HFFc6 (cell line): ENCODE measurements at regions not wholly inside any gene's neighbourhood (a gene's known extent, or its start where the extent isn't known, plus 50 kb on each side); places are given as distances from the start of the nearest gene placed in this dataset.
A peak's percentile ranks its signal among the peaks of the same experiment; 100 is the strongest.
"Not testable (repeated sequence)": the region's sequence is repeated elsewhere in the genome, so short reads cannot be mapped to it uniquely, and the experiment has no call there.

Experiments used
- DNase-seq: peaks from one replicate; pipeline ENCODE4 v3.0.0-alpha.2; 2018
- H3K27ac Mint-ChIP-seq: 2 replicates; pipeline ENCODE4 v1.8.0; 2020; ENCODE audit warnings: mild to moderate bottlenecking, mixed read lengths
- H3K27me3 Mint-ChIP-seq: 2 replicates; pipeline ENCODE4 v1.8.0; 2021; ENCODE audit warnings: mild to moderate bottlenecking, moderate library complexity, mixed read lengths; ENCODE audit not compliant: insufficient read depth
- H3K36me3 Mint-ChIP-seq: 2 replicates; pipeline ENCODE4 v1.8.0; 2021; ENCODE audit warnings: low read depth, mixed read lengths
- H3K4me1 Mint-ChIP-seq: 2 replicates; pipeline ENCODE4 v1.8.0; 2020; ENCODE audit warnings: low read depth, mixed read lengths
- H3K4me3 Mint-ChIP-seq: 2 replicates; pipeline ENCODE4 v1.8.0; 2020; ENCODE audit warnings: mild to moderate bottlenecking, moderate library complexity, mixed read lengths
- H3K9me3 Mint-ChIP-seq: 2 replicates; pipeline ENCODE4 v1.8.0; 2020; ENCODE audit warnings: mild to moderate bottlenecking, mixed read lengths
- TF ChIP-seq, protein P1 (sequence below): fragments of 200-600 bp; sonication (generic); IDR thresholded peaks from 2 replicates; pipeline ENCODE4 v1.5.0; 2021; ENCODE audit warnings: antibody characterized with exemption, mild to moderate bottlenecking

GRCh38 chr14:89551955-89552354, 134.9 kb upstream of the FOXN3 start:
- TF ChIP-seq, protein P1, sequence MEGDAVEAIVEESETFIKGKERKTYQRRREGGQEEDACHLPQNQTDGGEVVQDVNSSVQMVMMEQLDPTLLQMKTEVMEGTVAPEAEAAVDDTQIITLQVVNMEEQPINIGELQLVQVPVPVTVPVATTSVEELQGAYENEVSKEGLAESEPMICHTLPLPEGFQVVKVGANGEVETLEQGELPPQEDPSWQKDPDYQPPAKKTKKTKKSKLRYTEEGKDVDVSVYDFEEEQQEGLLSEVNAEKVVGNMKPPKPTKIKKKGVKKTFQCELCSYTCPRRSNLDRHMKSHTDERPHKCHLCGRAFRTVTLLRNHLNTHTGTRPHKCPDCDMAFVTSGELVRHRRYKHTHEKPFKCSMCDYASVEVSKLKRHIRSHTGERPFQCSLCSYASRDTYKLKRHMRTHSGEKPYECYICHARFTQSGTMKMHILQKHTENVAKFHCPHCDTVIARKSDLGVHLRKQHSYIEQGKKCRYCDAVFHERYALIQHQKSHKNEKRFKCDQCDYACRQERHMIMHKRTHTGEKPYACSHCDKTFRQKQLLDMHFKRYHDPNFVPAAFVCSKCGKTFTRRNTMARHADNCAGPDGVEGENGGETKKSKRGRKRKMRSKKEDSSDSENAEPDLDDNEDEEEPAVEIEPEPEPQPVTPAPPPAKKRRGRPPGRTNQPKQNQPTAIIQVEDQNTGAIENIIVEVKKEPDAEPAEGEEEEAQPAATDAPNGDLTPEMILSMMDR: no peak

DNA sequence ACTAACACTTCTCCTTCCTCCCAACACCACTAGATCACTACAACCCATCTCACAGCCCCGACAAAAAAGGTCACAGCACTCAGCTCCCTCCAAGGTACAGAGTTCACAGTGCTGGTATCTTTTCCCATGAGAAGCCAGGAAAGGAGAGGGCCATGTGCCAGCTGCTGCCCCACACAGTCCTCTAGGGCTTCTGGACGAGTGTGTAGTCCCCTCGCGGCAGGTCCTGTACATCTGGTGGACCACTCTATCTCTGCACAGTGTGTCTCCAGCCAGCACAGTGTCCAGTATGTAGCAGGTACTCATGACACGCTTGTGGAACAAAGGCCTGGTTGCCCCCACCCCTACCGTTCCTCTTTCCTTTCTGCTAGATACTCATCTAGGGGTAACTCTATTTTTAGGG, 134.4 kb upstream of the FOXN3 start:
- no peak for DNase-seq
- Mint-ChIP-seq H3K36me3 (peaks cover 3% of the 10 kb centered on the region; the same call in 1 of the 2 replicates), H3K27ac (no peak overlapping the region), H3K4me1 (peaks cover 13% of the 10 kb centered on the region), H3K4me3 (no peak overlapping the region), H3K27me3 (no peaks in the 10 kb centered on the region), H3K9me3 (no peaks in the 10 kb centered on the region)
- TF ChIP-seq, protein P1: no peak

More at GRCh38 chr14:89551955-89552354, 134.9 kb upstream of the FOXN3 start:
- DNase-seq: no peak
- H3K9me3 Mint-ChIP-seq: no peaks in the 10 kb centered on the region
- H3K27me3 Mint-ChIP-seq: no peaks in the 10 kb centered on the region
- H3K4me1 Mint-ChIP-seq: peaks cover 13% of the 10 kb centered on the region
- H3K27ac Mint-ChIP-seq: no peak overlapping the region
- H3K4me3 Mint-ChIP-seq: no peak overlapping the region
- peaks cover 5% of the 10 kb centered on the region; the same call in 1 of the 2 replicates for H3K36me3 Mint-ChIP-seq

DNA sequence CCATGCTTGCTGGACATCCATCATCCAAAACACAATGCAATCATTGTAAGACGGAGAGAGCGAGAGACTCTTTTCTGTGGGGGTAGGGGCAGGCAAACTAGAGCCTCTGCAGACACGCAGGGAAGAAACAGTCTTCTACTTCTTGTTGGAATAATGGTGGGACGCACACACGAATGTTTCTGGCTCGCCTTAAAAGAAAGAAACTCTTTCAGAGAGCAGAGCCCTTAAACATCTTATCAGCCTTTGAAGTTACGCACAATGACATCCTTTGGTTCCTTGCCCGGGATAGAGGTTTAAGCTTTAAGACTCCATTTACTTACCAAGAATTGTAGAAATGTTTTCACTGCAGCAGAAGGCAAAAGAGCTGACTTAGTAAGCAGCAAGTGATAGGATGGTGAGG, 133.8 kb upstream of the FOXN3 start:
- H3K4me3 Mint-ChIP-seq: no peak overlapping the region
- TF ChIP-seq, protein P1: no peak
- no peak for DNase-seq
- no peak overlapping the region for H3K27ac Mint-ChIP-seq
- H3K4me1 Mint-ChIP-seq: peaks cover 13% of the 10 kb centered on the region
- H3K9me3 Mint-ChIP-seq: no peaks in the 10 kb centered on the region
- no peaks in the 10 kb centered on the region for H3K36me3 Mint-ChIP-seq
- H3K27me3 Mint-ChIP-seq: no peaks in the 10 kb centered on the region

GRCh38 chr14:89549381-89550125, 132.5 kb upstream of the FOXN3 start:
- H3K27ac Mint-ChIP-seq: peak overlapping the region; percentile 32
- no peaks in the 10 kb centered on the region; the same call in 1 of the 2 replicates for H3K27me3 Mint-ChIP-seq
- no peaks in the 10 kb centered on the region for H3K9me3 Mint-ChIP-seq
- no peak overlapping the region; the same call in 1 of the 2 replicates for H3K4me3 Mint-ChIP-seq
- DNase-seq: peak; percentile 33
- TF ChIP-seq, protein P1: no peak
- no peaks in the 10 kb centered on the region for H3K36me3 Mint-ChIP-seq
- H3K4me1 Mint-ChIP-seq: peaks cover 20% of the 10 kb centered on the region

DNA sequence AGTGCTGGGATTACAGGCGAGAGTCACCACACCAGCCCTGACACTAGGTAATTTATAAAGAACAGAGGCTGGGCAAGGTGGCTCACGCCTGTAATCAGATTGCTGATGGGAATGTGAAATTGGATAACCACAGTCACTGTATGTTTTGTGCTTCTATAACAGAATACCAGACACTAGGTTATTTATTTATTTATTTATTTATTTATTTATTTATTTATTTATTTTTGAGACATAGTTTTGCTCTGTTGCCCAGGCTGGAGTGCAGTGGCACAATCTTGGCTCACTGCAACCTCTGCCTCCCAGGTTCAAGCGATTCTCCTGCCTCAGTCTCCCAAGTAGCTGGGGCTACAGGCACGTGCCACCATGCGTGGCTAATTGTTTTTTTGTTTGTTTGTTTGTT, 130.0 kb upstream of the FOXN3 start:
- H3K27me3 Mint-ChIP-seq, DNase-seq, H3K9me3 Mint-ChIP-seq, H3K4me3 Mint-ChIP-seq, H3K36me3 Mint-ChIP-seq, H3K27ac Mint-ChIP-seq: not testable (repeated sequence)
- peaks cover 37% of the 10 kb centered on the region for H3K4me1 Mint-ChIP-seq

GRCh38 chr14:89544636-89545301, 127.7 kb upstream of the FOXN3 start:
- Mint-ChIP-seq H3K36me3 (no peaks in the 10 kb centered on the region), H3K27me3 (no peaks in the 10 kb centered on the region; the same call in 1 of the 2 replicates), H3K4me1 (peaks cover 53% of the 10 kb centered on the region), H3K9me3 (no peaks in the 10 kb centered on the region), H3K27ac (no peak overlapping the region), H3K4me3 (no peak overlapping the region)
- TF ChIP-seq, protein P1: no peak
- no peak for DNase-seq
